ENCODE measurements at regions not wholly inside any gene's neighbourhood (a gene's known extent, or its start where the extent isn't known, plus 50 kb on each side); places are given as distances from the start of the nearest gene placed in this dataset.

- Histone ChIP-seq H3K4ac (replicated peaks; ENCODE audit: insufficient read length, low read depth, low read length) (no peak overlapping the region), H3K56ac (replicated peaks; ENCODE audit: insufficient read length, low read depth, low read length) (no peak overlapping the region), H3K36me3 (ENCODE audit: control insufficient read depth in 2 of 4, insufficient read depth in 4 of 4, low read length in 3 of 4) (no peaks in the 10 kb centered on the region), H3K27ac (ENCODE audit: low read depth, low read length) (no peak overlapping the region), H3K18ac (ENCODE audit: extremely low read depth, low read length) (no peak overlapping the region), H2BK12ac (ENCODE audit: low read depth, low read length) (no peak overlapping the region), H2BK5ac (ENCODE audit: low read depth, low read length) (no peak overlapping the region), H3K23ac (ENCODE audit: insufficient read length) (no peak overlapping the region), H3K9me3 (ENCODE audit: insufficient read depth in 2 of 2, low read depth in 1 of 2, low read length in 1 of 2) (no peaks in the 10 kb centered on the region), H2BK120ac (replicated peaks; ENCODE audit: low read depth, low read length) (no peak overlapping the region), H3K79me2 (ENCODE audit: control insufficient read depth in 1 of 2, insufficient read depth in 2 of 2, low read length in 2 of 2) (no peaks in the 10 kb centered on the region), H3K4me2 (ENCODE audit: insufficient read depth in 1 of 2, low read depth in 2 of 2, low read length in 2 of 2) (no peak overlapping the region), H2BK20ac (ENCODE audit: low read length) (no peak overlapping the region), H2AK5ac (ENCODE audit: low read depth, low read length) (no peak overlapping the region), H3K79me1 (ENCODE audit: low read depth, low read length) (no peaks in the 10 kb centered on the region), H3K4me1 (replicated peaks in 1 of 4; ENCODE audit: control insufficient read depth in 3 of 4, insufficient read depth in 4 of 4, low read length in 3 of 4) (no peaks in the 10 kb centered on the region), H2AFZ (ENCODE audit: low read length) (no peak overlapping the region), H4K20me1 (replicated peaks in 1 of 2; ENCODE audit: control insufficient read depth in 1 of 2, insufficient read depth in 2 of 2, low read length in 2 of 2) (peaks cover 0 to 2% of the 10 kb centered on the region in 2 experiments), H2BK15ac (ENCODE audit: low read length) (no peak overlapping the region), H4K5ac (ENCODE audit: insufficient read length, low read depth, low read length) (no peak overlapping the region), H3K9ac (replicated peaks in 1 of 4; ENCODE audit: extremely low read depth in 1 of 4, low read depth in 3 of 4, low read length in 3 of 4) (no peak overlapping the region), H4K8ac (ENCODE audit: extremely low read depth, insufficient read depth, low read length) (no peak overlapping the region), H4K91ac (replicated peaks; ENCODE audit: insufficient read length, low read length) (no peak overlapping the region), H3K27me3 (replicated peaks in 1 of 4; ENCODE audit: control insufficient read depth in 3 of 4, extremely low read depth in 1 of 4, insufficient read depth in 3 of 4, low read length in 3 of 4) (no peaks in the 10 kb centered on the region), H3K14ac (ENCODE audit: insufficient read length) (no peak overlapping the region), H3K4me3 (ENCODE audit: extremely low read depth in 1 of 4, insufficient read depth in 2 of 4, low read depth in 3 of 4, low read length in 4 of 4) (no peak overlapping the region), H3K23me2 (ENCODE audit: low read depth, low read length) (no peaks in the 10 kb centered on the region)
- TF ChIP-seq TAF1 (IDR thresholded peaks at IDR 0.05; ENCODE audit: low read depth, low read length), result no peak
- TF ChIP-seq KDM4A (IDR thresholded peaks at IDR 0.05; ENCODE audit: low read depth, low read length, severe bottlenecking), result no peak
- TF ChIP-seq CHD1 (IDR thresholded peaks at IDR 0.05; ENCODE audit: low read depth, low read length), result no peak
- TF ChIP-seq GABPA (IDR thresholded peaks at IDR 0.05; ENCODE audit: borderline replicate concordance, insufficient read depth, low read length), result no peak
- ChIA-PET POLR2A (ENCODE audit: partially characterized antibody) (no interaction called here), CTCF (ENCODE audit: partially characterized antibody) (no interaction called here)
- DNase-seq (ENCODE audit: low read depth in 1 of 2, low spot score in 2 of 2) (no peak), FAIRE-seq (no peak)
- 82% methylated on average over 4 of the region's 4 CpGs; no CpG with 5 or more reads in 1 of the 2 experiments for WGBS, 2 experiments (ENCODE audit: extremely low coverage in 1 of 2, insufficient coverage in 1 of 2, insufficient read length in 1 of 2, insufficient replicate concordance in 2 of 2, low coverage in 1 of 2, low lambda C conversion rate in 2 of 2, missing lambda C conversion rate in 1 of 2)
Measured at GRCh38 chr4:187236209-187236890, 512.7 kb upstream of the FAT1 start.

Measured in H1 (cell line).